Small intestine (tissue), 7 donors: ENCODE measurements at regions not wholly inside any gene's neighbourhood (a gene's known extent, or its start where the extent isn't known, plus 50 kb on each side); places are given as distances from the start of the nearest gene placed in this dataset.

Experiments
- DNase-seq, 2 donors: peaks; one replicate each; pipeline versions ENCODE4 v3.0.0 to v3.0.0-alpha.2; 2013
- FAIRE-seq: peaks from 2 replicates; lab custom pipeline; 2012; peaks lifted over from hg19 to GRCh38; lab: Jason Lieb, UNC
- H3K27ac ChIP-seq, 3 donors: one replicate each; pipeline ENCODE4 v1.5.1; 2013; ENCODE audit warnings: low read length in 2 of 3, mild to moderate bottlenecking in 2 of 3, control low read depth in 1 of 3, inconsistent platforms in 1 of 3, low read depth in 1 of 3, moderate library complexity in 1 of 3
- H3K27me3 ChIP-seq, 3 donors: one replicate each; pipeline ENCODE4 v1.6.1; 2013; ENCODE audit warnings: low read length in 3 of 3, inconsistent platforms in 1 of 3; ENCODE audit not compliant: control insufficient read depth in 3 of 3, insufficient read depth in 3 of 3
- H3K36me3 ChIP-seq, 3 donors: one replicate each; pipeline ENCODE4 v1.6.1; 2013; ENCODE audit warnings: low read length in 3 of 3, inconsistent platforms in 1 of 3, low read depth in 1 of 3, mild to moderate bottlenecking in 1 of 3, moderate library complexity in 1 of 3; ENCODE audit not compliant: control insufficient read depth in 3 of 3, insufficient read depth in 2 of 3
- H3K4me1 ChIP-seq, 3 donors: one replicate each; pipeline ENCODE4 v1.6.1; 2013; ENCODE audit warnings: low read length in 2 of 3, inconsistent platforms in 1 of 3, low read depth in 1 of 3, mild to moderate bottlenecking in 1 of 3, moderate library complexity in 1 of 3; ENCODE audit not compliant: control insufficient read depth in 3 of 3, insufficient read depth in 2 of 3
- H3K4me3 ChIP-seq, 3 donors: one replicate each; pipeline ENCODE4 v1.5.1; 2013; ENCODE audit warnings: low read length in 3 of 3, control low read depth in 1 of 3, inconsistent platforms in 1 of 3, low read depth in 1 of 3, mild to moderate bottlenecking in 1 of 3, moderate library complexity in 1 of 3
- H3K9me3 ChIP-seq, 2 donors: one replicate each; pipeline ENCODE4 v1.6.1; 2013; ENCODE audit warnings: low read depth in 1 of 2, low read length in 1 of 2; ENCODE audit not compliant: control insufficient read depth in 2 of 2, insufficient read depth in 1 of 2
- WGBS, 3 donors: extraction: QIAGEN DNeasy Blood & Tissue Kit; methylation state at CpG; one replicate each; pipeline ENCODE4 v1.1.7; 2013; 5-methylcytosine and 5-hydroxymethylcytosine counted together
- donor health status: healthy with polysubstance abuse.
- donor health status: control.
- donor health status: control.
- donor health status: Bipolar disorder and iron deficiency.
- donor health status: healthy.

- no peak for DNase-seq
- no peak overlapping the region for H3K27ac ChIP-seq
- no peaks in the 10 kb centered on the region for H3K27me3 ChIP-seq
- FAIRE-seq: no peak
- no peaks in the 10 kb centered on the region for H3K36me3 ChIP-seq
- H3K4me3 ChIP-seq: no peak overlapping the region
- H3K9me3 ChIP-seq: no peaks in the 10 kb centered on the region
- 46 to 56% (median 55%) methylated on average over 5 of the region's 5 CpGs for WGBS, 3 donors
- no peaks in the 10 kb centered on the region for H3K4me1 ChIP-seq
Measured at GRCh38 chr6:153436351-153436750, 305.3 kb upstream of the RGS17 start.

GRCh38 chr6:153435787-153436186 lies 304.7 kb upstream of the RGS17 start:
- FAIRE-seq: no peak
- Histone ChIP-seq H3K36me3 (no peaks in the 10 kb centered on the region), H3K4me3 (no peak overlapping the region), H3K9me3 (no peaks in the 10 kb centered on the region), H3K4me1 (no peaks in the 10 kb centered on the region), H3K27ac (no peak overlapping the region), H3K27me3 (no peaks in the 10 kb centered on the region)
- no peak for DNase-seq

- Histone ChIP-seq H3K9me3 (no peaks in the 10 kb centered on the region), H3K4me3 (no peak overlapping the region), H3K4me1 (no peaks in the 10 kb centered on the region), H3K27me3 (no peaks in the 10 kb centered on the region), H3K27ac (no peak overlapping the region), H3K36me3 (no peaks in the 10 kb centered on the region)
- no peak for DNase-seq
- 43 to 57% (median 50%) methylated on average over 2 of the region's 2 CpGs for WGBS, 3 donors
- FAIRE-seq: no peak
Measured at GRCh38 chr6:153425536-153425935, 294.5 kb upstream of the RGS17 start.

- FAIRE-seq (no peak), DNase-seq (no peak)
- H3K9me3 ChIP-seq: no peaks in the 10 kb centered on the region
- no peaks in the 10 kb centered on the region for H3K4me1 ChIP-seq
- H3K27me3 ChIP-seq: no peaks in the 10 kb centered on the region
- 62 to 73% (median 64%) methylated on average over 5 of the region's 5 CpGs for WGBS, 3 donors
- H3K27ac ChIP-seq: no peak overlapping the region
- H3K36me3 ChIP-seq: no peaks in the 10 kb centered on the region
- no peak overlapping the region for H3K4me3 ChIP-seq
Measured at GRCh38 chr6:153424719-153425400, 293.8 kb upstream of the RGS17 start.

- Histone ChIP-seq H3K4me3 (no peak overlapping the region), H3K36me3 (no peaks in the 10 kb centered on the region), H3K27me3 (no peaks in the 10 kb centered on the region), H3K9me3 (peaks cover 0 to 6% of the 10 kb centered on the region in 2 donors), H3K27ac (no peak overlapping the region), H3K4me1 (no peaks in the 10 kb centered on the region)
- WGBS, 3 donors: 50 to 76% (median 60%) methylated on average over 1 of the region's 1 CpG
- DNase-seq: no peak
- FAIRE-seq: no peak
Measured at GRCh38 chr6:153412519-153412918, 281.4 kb upstream of the RGS17 start.

- Histone ChIP-seq H3K36me3 (no peaks in the 10 kb centered on the region), H3K9me3 (peaks cover 0 to 6% of the 10 kb centered on the region in 2 donors), H3K27me3 (no peaks in the 10 kb centered on the region), H3K4me3 (no peak overlapping the region), H3K27ac (no peak overlapping the region), H3K4me1 (no peaks in the 10 kb centered on the region)
- WGBS, 3 donors: 85 to 93% (median 90%) methylated on average over 3 of the region's 3 CpGs
- DNase-seq: no peak
- no peak for FAIRE-seq
Measured at GRCh38 chr6:153411070-153411648, 280.1 kb upstream of the RGS17 start.

GRCh38 chr6:153405931-153406330 lies 274.8 kb upstream of the RGS17 start:
- H3K27me3 ChIP-seq: no peaks in the 10 kb centered on the region
- DNase-seq (no peak), FAIRE-seq (no peak)
- H3K4me3 ChIP-seq: no peak overlapping the region
- no peaks in the 10 kb centered on the region for H3K9me3 ChIP-seq
- H3K36me3 ChIP-seq: no peaks in the 10 kb centered on the region
- no peaks in the 10 kb centered on the region for H3K4me1 ChIP-seq
- H3K27ac ChIP-seq: no peak overlapping the region
- WGBS, 3 donors: 74 to 85% (median 76%) methylated on average over 4 of the region's 4 CpGs

- no peak for DNase-seq
- FAIRE-seq: no peak
- H3K9me3 ChIP-seq: no peaks in the 10 kb centered on the region
Measured at GRCh38 chr6:153401751-153402150, 270.7 kb upstream of the RGS17 start.

GRCh38 chr6:153392156-153392555 lies 261.1 kb upstream of the RGS17 start:
- DNase-seq (no peak), FAIRE-seq (no peak)
- Histone ChIP-seq H3K9me3 (peaks cover 0 to 2% of the 10 kb centered on the region in 2 donors), H3K27ac (no peak overlapping the region), H3K4me3 (no peak overlapping the region), H3K36me3 (no peaks in the 10 kb centered on the region), H3K4me1 (no peaks in the 10 kb centered on the region), H3K27me3 (no peaks in the 10 kb centered on the region)
- WGBS, 3 donors: 74 to 79% (median 79%) methylated on average over 4 of the region's 4 CpGs

More at GRCh38 chr6:153401751-153402150, 270.7 kb upstream of the RGS17 start:
- no peaks in the 10 kb centered on the region for H3K4me1 ChIP-seq
- H3K4me3 ChIP-seq: no peak overlapping the region
- no peaks in the 10 kb centered on the region for H3K27me3 ChIP-seq
- 69 to 82% (median 78%) methylated on average over 2 of the region's 2 CpGs for WGBS, 3 donors
- H3K36me3 ChIP-seq: no peaks in the 10 kb centered on the region
- no peak overlapping the region for H3K27ac ChIP-seq
